SK-N-SH (cell line): ENCODE measurements at regions not wholly inside any gene's neighbourhood (a gene's known extent, or its start where the extent isn't known, plus 50 kb on each side); places are given as distances from the start of the nearest gene placed in this dataset.
"Not testable (repeated sequence)": the region's sequence is repeated elsewhere in the genome, so short reads cannot be mapped to it uniquely, and the experiment has no call there.

Source experiments
- CTCF ChIA-PET: fragments of 300-600, 350-600 bp; formaldehyde crosslinking; extraction: SDS; loops from one replicate; lab custom pipeline; 2021; lab: Yijun Ruan, JAX
- POLR2A ChIA-PET: fragments of 350-600 bp; sonication (Branson Sonifier 250); formaldehyde crosslinking; extraction: SDS; loops from one replicate; lab custom pipeline; 2020; ENCODE audit warnings: antibody characterized with exemption, inconsistent platforms; lab: Yijun Ruan, JAX
- DNase-seq: peaks from one replicate; pipeline ENCODE4 v3.0.0; 2012
- H2AFZ ChIP-seq: fragments of 200-600 bp; sonication (generic); 2 replicates; pipeline ENCODE4 v1.8.1; 2016; ENCODE audit warnings: antibody characterized with exemption, mild to moderate bottlenecking, low read depth
- H3F3A ChIP-seq: fragments of 200-600 bp; sonication (generic); replicated peaks from 2 replicates; pipeline ENCODE3; 2016; ENCODE audit warnings: antibody characterized with exemption, mild to moderate bottlenecking; ENCODE audit not compliant: insufficient read depth
- H3K27ac ChIP-seq, 2 experiments: fragments of 200-500 bp in 1 of 2; fragments of 200-600 bp in 1 of 2; sonication (Bioruptor generic) in 1 of 2; sonication (generic), shearing (Covaris generic) in 1 of 2; 2 replicates each; pipeline versions ENCODE4 v1.5.1 to v1.6.1; 2014 to 2016; ENCODE audit warnings: low read depth in 2 of 2, inconsistent platforms in 1 of 2, low read length in 1 of 2, mild to moderate bottlenecking in 1 of 2, mixed read lengths in 1 of 2
- H3K27me3 ChIP-seq: fragments of 200-600 bp; sonication (generic), shearing (Covaris generic); 2 replicates; pipeline ENCODE4 v1.6.1; 2016; ENCODE audit warnings: mixed run types; ENCODE audit not compliant: insufficient read depth
- H3K36me3 ChIP-seq, 2 experiments: fragments of 200-500 bp in 1 of 2; fragments of 200-600 bp in 1 of 2; sonication (Bioruptor generic) in 1 of 2; sonication (generic) in 1 of 2; replicated peaks in 1 of 2; 2 replicates each; pipeline versions ENCODE3 to v1.5.1; 2014 to 2016; ENCODE audit warnings: low read length in 1 of 2, mild to moderate bottlenecking in 1 of 2; ENCODE audit not compliant: insufficient read depth in 2 of 2, control insufficient read depth in 1 of 2
- H3K4me1 ChIP-seq, 2 experiments: fragments of 200-500 bp in 1 of 2; fragments of 200-600 bp in 1 of 2; sonication (Bioruptor generic) in 1 of 2; sonication (generic), shearing (Covaris generic) in 1 of 2; 2 replicates each; pipeline versions ENCODE4 v1.5.1 to v1.6.1; 2014 to 2016; ENCODE audit warnings: low read depth in 1 of 2, low read length in 1 of 2, mixed run types in 1 of 2; ENCODE audit not compliant: insufficient read depth in 2 of 2, control insufficient read depth in 1 of 2
- H3K4me2 ChIP-seq: fragments of 200-600 bp; sonication (generic), shearing (Covaris generic); 2 replicates; pipeline ENCODE4 v1.6.1; 2017; ENCODE audit warnings: mixed run types
- H3K4me3 ChIP-seq, 2 experiments: fragments of 200-500 bp in 1 of 2; fragments of 200-600 bp in 1 of 2; sonication (Bioruptor generic) in 1 of 2; sonication (generic), shearing (Covaris generic) in 1 of 2; 2 replicates each; pipeline versions ENCODE4 v1.5.1 to v1.8.1; 2014 to 2016; ENCODE audit warnings: low read depth in 2 of 2, inconsistent platforms in 1 of 2, low read length in 1 of 2, mild to moderate bottlenecking in 1 of 2, mixed read lengths in 1 of 2, moderate library complexity in 1 of 2
- H3K79me2 ChIP-seq: fragments of 200-600 bp; sonication (generic); 2 replicates; pipeline ENCODE4 v1.8.1; 2017; ENCODE audit warnings: mild to moderate bottlenecking; ENCODE audit not compliant: insufficient read depth
- H3K9ac ChIP-seq: fragments of 200-600 bp; sonication (generic); 2 replicates; pipeline ENCODE4 v1.6.1; 2017; ENCODE audit warnings: mixed run types
- H3K9me2 ChIP-seq: fragments of 200-600 bp; sonication (generic); 2 replicates; pipeline ENCODE4 v1.6.1; 2017; ENCODE audit warnings: mixed run types
- H3K9me3 ChIP-seq: fragments of 200-600 bp; sonication (generic); 2 replicates; pipeline ENCODE4 v1.6.1; 2017; ENCODE audit warnings: mixed run types, mild to moderate bottlenecking, moderate library complexity
- H4K20me1 ChIP-seq: fragments of 200-600 bp; sonication (generic); 2 replicates; pipeline ENCODE4 v1.6.1; 2017; ENCODE audit warnings: mild to moderate bottlenecking, mixed run types; ENCODE audit not compliant: insufficient read depth
- CTCF ChIP-seq: fragments of 200-600 bp; sonication (generic); IDR thresholded peaks from 2 replicates; pipeline ENCODE4 v1.6.1; 2017; ENCODE audit warnings: antibody characterized with exemption, mild to moderate bottlenecking, moderate library complexity
- ELF1 ChIP-seq: IDR thresholded peaks from 2 replicates; pipeline ENCODE4 v1.4.0; 2012
- EP300 ChIP-seq, 2 experiments: IDR thresholded peaks; 2 replicates each; pipeline versions ENCODE4 v1.4.0 to v1.6.1; 2012; ENCODE audit warnings: borderline replicate concordance in 1 of 2, low read depth in 1 of 2, low read length in 1 of 2
- FOSL2 ChIP-seq: IDR thresholded peaks from 2 replicates; pipeline ENCODE4 v1.4.0; 2012; ENCODE audit warnings: low read depth, mild to moderate bottlenecking, moderate library complexity, borderline replicate concordance
- IRF3 ChIP-seq: fragments of 150-350 bp; IDR thresholded peaks from 2 replicates; pipeline ENCODE4 v1.6.1; 2016; ENCODE audit warnings: mild to moderate bottlenecking, low read depth, low read length
- MAX ChIP-seq: IDR thresholded peaks from 2 replicates; pipeline ENCODE4 v1.4.0; 2012; ENCODE audit warnings: low read depth
- MEF2A ChIP-seq: IDR thresholded peaks from 2 replicates; pipeline ENCODE4 v1.4.0; 2012; ENCODE audit warnings: low read depth, borderline replicate concordance
- MXI1 ChIP-seq: IDR thresholded peaks from 2 replicates; pipeline ENCODE4 v1.6.1; 2012; ENCODE audit warnings: mild to moderate bottlenecking, low read depth, low read length, improper control_type of control experiment
- RAD21 ChIP-seq: IDR thresholded peaks from 2 replicates; pipeline ENCODE4 v1.6.1; 2012; ENCODE audit warnings: mild to moderate bottlenecking, low read length
- RCOR1 ChIP-seq: fragments of 150-350 bp; IDR thresholded peaks from 2 replicates; pipeline ENCODE4 v1.6.1; 2017; ENCODE audit warnings: antibody characterized with exemption, low read length
- REST ChIP-seq: IDR thresholded peaks from 2 replicates; pipeline ENCODE4 v1.6.1; 2012; ENCODE audit warnings: mild to moderate bottlenecking, low read depth, low read length, moderate library complexity
- RXRA ChIP-seq: IDR thresholded peaks from 2 replicates; pipeline ENCODE4 v1.4.0; 2012; ENCODE audit warnings: low read depth, mild to moderate bottlenecking, borderline replicate concordance
- SIN3A ChIP-seq: IDR thresholded peaks from 2 replicates; pipeline ENCODE4 v1.6.1; 2012; ENCODE audit warnings: low read depth, mild to moderate bottlenecking, low read length, moderate library complexity, borderline replicate concordance
- SMC3 ChIP-seq: IDR thresholded peaks from 2 replicates; pipeline ENCODE4 v1.6.1; 2012; ENCODE audit warnings: low read depth, low read length, improper control_type of control experiment
- TAF1 ChIP-seq: IDR thresholded peaks from 2 replicates; pipeline ENCODE4 v1.6.1; 2012; ENCODE audit warnings: low read depth, mild to moderate bottlenecking, low read length, moderate library complexity, borderline replicate concordance
- TEAD4 ChIP-seq: IDR thresholded peaks from 2 replicates; pipeline ENCODE4 v1.4.0; 2012; ENCODE audit warnings: mild to moderate bottlenecking, borderline replicate concordance; ENCODE audit not compliant: insufficient read depth
- YY1 ChIP-seq: IDR thresholded peaks from 2 replicates; pipeline ENCODE4 v1.4.0; 2012; ENCODE audit warnings: low read depth, mild to moderate bottlenecking
- WGBS: methylation state at CpG from one replicate; pipeline ENCODE4 v1.1.6; 2017; ENCODE audit warnings: low lambda C conversion rate; 5-methylcytosine and 5-hydroxymethylcytosine counted together

- Histone ChIP-seq H3K4me1 (no peaks in the 10 kb centered on the region), H3K4me3 (no peak overlapping the region), H3K9me2 (no peaks in the 10 kb centered on the region), H3K4me2 (no peak overlapping the region), H3K36me3 (no peaks in the 10 kb centered on the region), H3K27ac (no peak overlapping the region), H3K9me3 (no peaks in the 10 kb centered on the region), H4K20me1 (no peaks in the 10 kb centered on the region), H2AFZ (no peak overlapping the region), H3K9ac (no peak overlapping the region), H3K79me2 (no peaks in the 10 kb centered on the region), H3K27me3 (no peaks in the 10 kb centered on the region), H3F3A (no peaks in the 10 kb centered on the region)
- WGBS: 19% methylated on average over 2 of the region's 2 CpGs
- TF ChIP-seq SMC3 (no peak), MEF2A (no peak), YY1 (no peak), IRF3 (no peak), FOSL2 (no peak), RCOR1 (no peak), TEAD4 (no peak), RAD21 (no peak), REST (no peak), MXI1 (no peak), RXRA (no peak), EP300 (IDR thresholded peaks at IDR 0.05; ENCODE audit: borderline replicate concordance in 1 of 2, low read depth in 1 of 2, low read length in 1 of 2) (no peak), CTCF (no peak), MAX (no peak), ELF1 (no peak), SIN3A (no peak), TAF1 (no peak)
- CTCF ChIA-PET: no interaction called here
- no peak for DNase-seq
- POLR2A ChIA-PET: interaction anchor here (0.5 kb wide), 1 partner anchor 39 kb away, joined by 3 read pairs; no protein-coding TSS in a partner anchor
Measured at GRCh38 chr19:23539499-23539898, 144.2 kb upstream of the ZNF91 start.

- POLR2A ChIA-PET, H3K4me1 ChIP-seq: not testable (repeated sequence)
Measured at GRCh38 chr19:23537136-23537535, 141.9 kb upstream of the ZNF91 start.

GRCh38 chr19:23536341-23536740, 141.1 kb upstream of the ZNF91 start:
- H4K20me1 ChIP-seq, H2AFZ ChIP-seq, H3K4me3 ChIP-seq, H3K27me3 ChIP-seq, H3K4me2 ChIP-seq, DNase-seq, H3K9me2 ChIP-seq, CTCF ChIA-PET, H3K9me3 ChIP-seq, H3K4me1 ChIP-seq, H3K9ac ChIP-seq, POLR2A ChIA-PET, H3K79me2 ChIP-seq, H3K27ac ChIP-seq, H3F3A ChIP-seq, H3K36me3 ChIP-seq: not testable (repeated sequence)
- WGBS: 8% methylated on average over 1 of the region's 1 CpG

More at GRCh38 chr19:23537136-23537535, 141.9 kb upstream of the ZNF91 start:
- H3K9me3 ChIP-seq, CTCF ChIA-PET, H3K9ac ChIP-seq, H3K9me2 ChIP-seq, H2AFZ ChIP-seq, H3K79me2 ChIP-seq, H3F3A ChIP-seq, H3K27ac ChIP-seq, H3K27me3 ChIP-seq, H3K4me3 ChIP-seq, DNase-seq, H3K4me2 ChIP-seq, H3K36me3 ChIP-seq, H4K20me1 ChIP-seq: not testable (repeated sequence)
